Naive thymus-derived CD4-positive, alpha-beta T cell (primary cell): ENCODE measurements at regions not wholly inside any gene's neighbourhood (a gene's known extent, or its start where the extent isn't known, plus 50 kb on each side); places are given as distances from the start of the nearest gene placed in this dataset.

Source experiments
- ATAC-seq: fragments of 150-1000 bp; cut with Tn5 transposase; 2 replicates; pipeline ENCODE4 v1.10.0; 2021; ENCODE audit warnings: mild to moderate bottlenecking, moderate library complexity
- CTCF ChIA-PET: fragments of 350-600 bp; sonication (Branson Sonifier 250); formaldehyde crosslinking; loops from one replicate; lab custom pipeline; 2021; ENCODE audit warnings: antibody characterized with exemption; lab: Charles Lee
- POLR2A ChIA-PET: fragments of 350-600 bp; sonication (Branson Sonifier 250); formaldehyde crosslinking; loops from one replicate; lab custom pipeline; 2021; ENCODE audit warnings: antibody characterized with exemption, inconsistent platforms; lab: Charles Lee
- DNase-seq, 9 donors: peaks; one replicate each; pipeline versions ENCODE4 v3.0.0 to v3.0.0-alpha.2; 2020 to 2022; ENCODE audit warnings: mixed read lengths in 1 of 9
- H3K27ac ChIP-seq: one replicate; pipeline ENCODE4 v1.7.0; 2013; ENCODE audit warnings: mild to moderate bottlenecking, low read depth, low read length, moderate library complexity
- H3K27me3 ChIP-seq, 2 donors: one replicate each; pipeline ENCODE4 v1.7.0; 2013; ENCODE audit warnings: low read length in 2 of 2, mild to moderate bottlenecking in 2 of 2, moderate library complexity in 2 of 2; ENCODE audit not compliant: control insufficient read depth in 2 of 2, insufficient read depth in 2 of 2
- H3K36me3 ChIP-seq, 3 experiments: 1 replicate in 2 of 3; 2 replicates in 1 of 3; pipeline ENCODE4 v1.7.0; 2013; ENCODE audit warnings: low read length in 3 of 3, mild to moderate bottlenecking in 3 of 3, moderate library complexity in 1 of 3; ENCODE audit not compliant: insufficient read depth in 3 of 3, control insufficient read depth in 2 of 3
- H3K4me1 ChIP-seq, 2 donors: one replicate each; pipeline ENCODE4 v1.7.0; 2013; ENCODE audit warnings: low read length in 2 of 2, mild to moderate bottlenecking in 2 of 2, moderate library complexity in 1 of 2; ENCODE audit not compliant: control insufficient read depth in 2 of 2, insufficient read depth in 2 of 2
- H3K4me3 ChIP-seq: 2 replicates; pipeline ENCODE4 v1.7.0; 2013; ENCODE audit warnings: mild to moderate bottlenecking, low read length
- H3K9me3 ChIP-seq, 3 experiments: 1 replicate in 2 of 3; 2 replicates in 1 of 3; pipeline ENCODE4 v1.7.0; 2013; ENCODE audit warnings: low read length in 3 of 3; ENCODE audit not compliant: control insufficient read depth in 2 of 3
- H3K27ac Mint-ChIP-seq, 9 donors: one replicate each; pipeline ENCODE4 v1.8.0; 2020 to 2022; ENCODE audit warnings: mixed read lengths in 9 of 9, mild to moderate bottlenecking in 8 of 9, moderate library complexity in 5 of 9, inconsistent platforms in 2 of 9
- H3K27me3 Mint-ChIP-seq, 5 donors: one replicate each; pipeline ENCODE4 v1.8.0; 2021 to 2022; ENCODE audit warnings: mixed read lengths in 5 of 5, mild to moderate bottlenecking in 1 of 5
- H3K36me3 Mint-ChIP-seq, 5 donors: one replicate each; pipeline ENCODE4 v1.8.0; 2020 to 2022; ENCODE audit warnings: mixed read lengths in 5 of 5, mild to moderate bottlenecking in 3 of 5, inconsistent platforms in 1 of 5
- H3K4me1 Mint-ChIP-seq, 7 donors: one replicate each; pipeline ENCODE4 v1.8.0; 2020 to 2022; ENCODE audit warnings: mixed read lengths in 7 of 7, mild to moderate bottlenecking in 3 of 7, inconsistent platforms in 1 of 7
- H3K4me3 Mint-ChIP-seq, 10 donors: one replicate each; pipeline ENCODE4 v1.8.0; 2020 to 2022; ENCODE audit warnings: mild to moderate bottlenecking in 10 of 10, mixed read lengths in 10 of 10, moderate library complexity in 6 of 10, inconsistent platforms in 2 of 10
- H3K9me3 Mint-ChIP-seq, 11 donors: one replicate each; pipeline ENCODE4 v1.8.0; 2020 to 2022; ENCODE audit warnings: mixed read lengths in 11 of 11, mild to moderate bottlenecking in 4 of 11, inconsistent platforms in 1 of 11, moderate library complexity in 1 of 11
- intact Hi-C, 2 donors: fragments of 100-400 bp; cut with micrococcal nuclease; formaldehyde crosslinking; loops; one replicate each; pipeline ENCODE4 v1.15.1; 2023

GRCh38 chr16:85380002-85380395, 233.1 kb upstream of the GSE1 start:
- peaks cover 0 to 5% (median 0%) of the 10 kb centered on the region in 11 donors for H3K9me3 Mint-ChIP-seq
- ATAC-seq: no peak
- no peaks in the 10 kb centered on the region for H3K4me1 ChIP-seq
- no peak for DNase-seq
- H3K4me3 Mint-ChIP-seq: no peak overlapping the region
- no peaks in the 10 kb centered on the region for H3K27me3 ChIP-seq
- no peaks in the 10 kb centered on the region for H3K9me3 ChIP-seq
- no peaks in the 10 kb centered on the region for H3K36me3 Mint-ChIP-seq
- H3K27ac Mint-ChIP-seq: no peak overlapping the region
- intact Hi-C loops: no loop called here
- H3K4me1 Mint-ChIP-seq: peaks cover 0 to 1% (median 0%) of the 10 kb centered on the region in 7 donors
- peaks cover 0 to 22% (median 4%) of the 10 kb centered on the region in 5 donors for H3K27me3 Mint-ChIP-seq
- H3K36me3 ChIP-seq: no peaks in the 10 kb centered on the region
- ChIA-PET POLR2A (interaction anchor here (0.6 kb wide), 1 partner anchor 205 kb away, joined by 3 read pairs; no protein-coding TSS in a partner anchor), CTCF (interaction anchor here (0.6 kb wide), 1 partner anchor 128 kb away, joined by 4 read pairs; no protein-coding TSS in a partner anchor)
- no peak overlapping the region for H3K27ac ChIP-seq
- no peak overlapping the region for H3K4me3 ChIP-seq

GRCh38 chr16:85380905-85381737, 232.0 kb upstream of the GSE1 start:
- H3K4me1 ChIP-seq: no peaks in the 10 kb centered on the region
- H3K27me3 ChIP-seq: no peaks in the 10 kb centered on the region
- ATAC-seq: no peak
- POLR2A ChIA-PET: no interaction called here
- Mint-ChIP-seq H3K4me1 (peaks cover 0 to 1% (median 0%) of the 10 kb centered on the region in 7 donors), H3K9me3 (peaks cover 0 to 5% (median 0%) of the 10 kb centered on the region in 11 donors), H3K4me3 (no peak overlapping the region), H3K27ac (no peak overlapping the region), H3K27me3 (peaks cover 0 to 22% (median 4%) of the 10 kb centered on the region in 5 donors), H3K36me3 (no peaks in the 10 kb centered on the region)
- no peak overlapping the region for H3K27ac ChIP-seq
- no peak overlapping the region for H3K4me3 ChIP-seq
- no peaks in the 10 kb centered on the region for H3K9me3 ChIP-seq
- intact Hi-C loops: no loop called here
- CTCF ChIA-PET: no interaction called here
- no peaks in the 10 kb centered on the region for H3K36me3 ChIP-seq
- DNase-seq: no peak

- Mint-ChIP-seq H3K36me3 (no peaks in the 10 kb centered on the region), H3K27me3 (peaks cover 0 to 22% (median 4%) of the 10 kb centered on the region in 5 donors), H3K9me3 (peaks cover 0 to 5% (median 0%) of the 10 kb centered on the region in 11 donors), H3K4me3 (no peak overlapping the region), H3K4me1 (peaks cover 0 to 1% (median 0%) of the 10 kb centered on the region in 7 donors), H3K27ac (no peak overlapping the region)
- no peak for DNase-seq
- H3K4me3 ChIP-seq: no peak overlapping the region
- no peaks in the 10 kb centered on the region for H3K4me1 ChIP-seq
- ATAC-seq: no peak
- CTCF ChIA-PET: no interaction called here
- no peak overlapping the region for H3K27ac ChIP-seq
- intact Hi-C loops: no loop called here
- POLR2A ChIA-PET: no interaction called here
- no peaks in the 10 kb centered on the region for H3K27me3 ChIP-seq
- H3K9me3 ChIP-seq: no peaks in the 10 kb centered on the region
- no peaks in the 10 kb centered on the region for H3K36me3 ChIP-seq
Observed at GRCh38 chr16:85381738-85382592, 231.2 kb upstream of the GSE1 start.

GRCh38 chr16:85382717-85383118, 230.4 kb upstream of the GSE1 start:
- Histone ChIP-seq H3K4me3 (no peak overlapping the region), H3K9me3 (no peaks in the 10 kb centered on the region), H3K27ac (no peak overlapping the region), H3K4me1 (no peaks in the 10 kb centered on the region), H3K27me3 (no peaks in the 10 kb centered on the region), H3K36me3 (no peaks in the 10 kb centered on the region)
- Mint-ChIP-seq H3K27ac (peak overlapping the region in 1 of 9 donors; percentile 10), H3K27me3 (peaks cover 0 to 18% (median 8%) of the 10 kb centered on the region in 5 donors), H3K36me3 (peaks cover 0 to 4% (median 0%) of the 10 kb centered on the region in 5 donors), H3K4me1 (peaks cover 0 to 1% (median 0%) of the 10 kb centered on the region in 7 donors), H3K4me3 (no peak overlapping the region), H3K9me3 (peaks cover 0 to 5% (median 0%) of the 10 kb centered on the region in 11 donors)
- CTCF ChIA-PET: no interaction called here
- ATAC-seq (no peak), DNase-seq (no peak)
- POLR2A ChIA-PET: no interaction called here
- intact Hi-C loops: no loop called here

- H3K27me3 Mint-ChIP-seq: peaks cover 0 to 10% (median 8%) of the 10 kb centered on the region in 5 donors
- no peak overlapping the region for H3K4me3 ChIP-seq
- intact Hi-C loops: no loop called here
- H3K9me3 ChIP-seq: no peaks in the 10 kb centered on the region
- ChIA-PET POLR2A (no interaction called here), CTCF (no interaction called here)
- H3K36me3 Mint-ChIP-seq: peaks cover 0 to 4% (median 0%) of the 10 kb centered on the region in 5 donors
- H3K27me3 ChIP-seq: no peaks in the 10 kb centered on the region
- no peaks in the 10 kb centered on the region for H3K4me1 ChIP-seq
- ATAC-seq (no peak), DNase-seq (no peak)
- no peak overlapping the region for H3K27ac Mint-ChIP-seq
- peaks cover 0 to 3% (median 0%) of the 10 kb centered on the region in 7 donors for H3K4me1 Mint-ChIP-seq
- no peak overlapping the region for H3K4me3 Mint-ChIP-seq
- no peaks in the 10 kb centered on the region for H3K36me3 ChIP-seq
- no peak overlapping the region for H3K27ac ChIP-seq
- H3K9me3 Mint-ChIP-seq: peaks cover 0 to 5% (median 0%) of the 10 kb centered on the region in 11 donors
Observed at GRCh38 chr16:85383836-85384832, 229.0 kb upstream of the GSE1 start.
